ENCODE measurements at regions not wholly inside any gene's neighbourhood (a gene's known extent, or its start where the extent isn't known, plus 50 kb on each side); places are given as distances from the start of the nearest gene placed in this dataset.

DNA sequence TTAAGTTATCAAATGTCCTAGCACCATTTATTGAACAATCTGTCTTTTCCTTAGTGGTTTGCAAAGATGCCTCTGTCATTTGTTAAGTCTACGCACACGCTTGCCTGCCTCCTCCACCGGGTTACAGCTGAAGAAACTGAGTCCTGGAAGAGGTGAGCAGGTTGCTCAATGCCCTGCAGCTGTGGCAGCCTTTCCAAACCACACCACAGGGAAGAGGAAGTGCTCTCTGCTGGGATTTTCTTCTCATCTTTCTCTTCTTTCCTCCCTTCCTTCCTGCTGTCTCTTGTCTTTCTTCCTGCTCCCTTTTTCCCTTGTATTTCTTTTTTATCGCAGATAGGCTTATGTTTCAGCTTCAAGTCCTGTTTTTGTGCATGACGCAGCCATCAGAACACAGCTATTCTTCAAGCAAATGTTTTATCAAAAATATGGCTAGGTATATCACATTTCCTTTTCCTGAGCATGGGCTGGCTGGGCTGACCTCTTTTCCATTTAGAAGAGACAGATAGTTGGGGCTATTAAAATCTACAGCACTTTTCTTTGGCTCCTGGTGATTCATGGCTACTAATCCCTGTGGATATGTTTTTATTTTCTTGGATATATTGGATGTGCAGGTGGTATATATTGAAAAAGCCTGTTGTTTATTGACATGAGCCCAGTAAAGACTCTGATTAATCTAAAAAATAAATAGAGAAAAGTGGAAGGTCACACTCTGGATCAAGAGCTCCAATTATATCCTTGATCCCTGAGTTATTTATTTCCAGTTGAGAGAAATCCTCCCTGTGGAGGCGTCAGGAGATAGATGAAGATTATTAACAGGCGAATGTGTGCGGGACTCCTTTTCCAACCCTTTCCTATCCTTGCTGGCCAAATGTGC lies 214.6 kb downstream of the TSN start:
- no peak for DNase-seq

DNA sequence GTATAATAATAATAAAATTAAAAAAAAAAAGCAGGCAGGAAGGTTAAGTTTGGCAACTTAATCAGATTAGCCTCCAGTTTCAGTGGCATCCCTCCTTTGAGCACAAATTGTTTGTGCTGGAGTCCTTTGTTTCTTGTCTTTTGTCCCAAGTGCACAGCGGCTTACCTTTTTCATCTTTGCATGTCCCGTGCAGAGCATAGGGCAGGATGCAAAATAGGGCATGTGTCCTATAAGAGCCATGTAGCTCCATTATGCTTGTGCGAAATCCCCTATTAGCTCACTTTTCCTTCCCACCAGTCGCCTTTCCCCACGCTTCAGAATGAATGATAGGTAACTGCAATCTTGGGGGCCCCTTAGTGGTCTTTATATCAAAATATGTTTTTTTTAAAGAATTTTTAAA lies 216.8 kb downstream of the TSN start:
- DNase-seq = no peak

DNA sequence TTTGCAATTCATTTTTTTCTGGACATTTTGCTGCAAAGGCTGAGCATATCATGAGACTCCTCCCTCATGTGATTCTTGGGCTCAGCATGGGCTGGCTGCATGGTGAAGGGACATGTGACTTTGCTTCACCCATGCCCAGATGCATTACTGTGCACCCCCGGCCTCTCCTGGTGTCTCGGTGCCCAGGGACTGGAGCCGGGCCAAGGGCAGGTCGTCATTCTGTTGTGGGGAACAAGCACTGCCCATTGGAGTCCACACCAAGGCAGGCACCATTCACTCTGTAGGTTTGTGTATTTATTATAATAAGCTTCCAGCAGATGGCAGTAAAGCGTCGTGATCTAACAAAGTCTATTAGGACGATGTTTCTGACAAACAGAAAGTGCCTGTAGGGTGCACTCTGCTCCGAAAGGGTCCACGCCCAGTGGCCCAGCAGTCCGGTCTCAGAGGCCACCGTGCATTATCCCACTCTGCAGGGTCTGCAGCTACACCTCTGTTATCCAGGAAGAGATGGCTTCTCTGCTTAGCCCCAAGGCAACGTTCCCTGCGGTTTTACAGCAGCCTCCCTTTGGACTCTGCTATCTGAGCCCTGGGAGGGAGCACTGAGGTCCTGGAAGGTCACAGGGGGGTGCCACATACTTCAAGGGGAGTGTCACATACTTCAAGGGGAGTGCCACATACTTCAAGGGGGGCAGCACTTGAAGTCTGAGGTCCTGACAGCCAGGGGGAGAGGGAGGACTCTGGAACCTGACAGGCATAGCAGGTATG lies 219.6 kb downstream of the TSN start:
- DNase-seq = peak; percentile 69 to 70

DNA sequence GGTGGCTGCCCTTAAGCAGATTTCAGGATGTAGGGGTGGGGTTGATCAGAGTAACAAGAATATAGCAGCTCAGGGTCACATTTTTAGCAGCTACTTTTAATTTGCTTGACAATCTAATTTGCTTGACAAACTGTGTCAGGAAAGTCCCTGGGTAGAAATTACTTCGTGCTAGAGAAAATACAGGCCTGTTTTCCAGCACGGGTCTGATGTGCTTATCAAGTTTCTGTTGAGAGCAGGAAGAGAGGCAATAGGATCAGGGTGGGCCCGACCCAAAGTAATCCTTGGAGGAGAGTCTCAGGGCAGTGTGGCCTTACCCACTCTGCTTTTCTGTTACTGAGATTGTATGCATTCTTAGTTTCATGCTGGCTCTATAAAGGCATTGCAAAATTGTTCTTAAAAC lies 221.5 kb downstream of the TSN start:
- no peak for DNase-seq

DNA sequence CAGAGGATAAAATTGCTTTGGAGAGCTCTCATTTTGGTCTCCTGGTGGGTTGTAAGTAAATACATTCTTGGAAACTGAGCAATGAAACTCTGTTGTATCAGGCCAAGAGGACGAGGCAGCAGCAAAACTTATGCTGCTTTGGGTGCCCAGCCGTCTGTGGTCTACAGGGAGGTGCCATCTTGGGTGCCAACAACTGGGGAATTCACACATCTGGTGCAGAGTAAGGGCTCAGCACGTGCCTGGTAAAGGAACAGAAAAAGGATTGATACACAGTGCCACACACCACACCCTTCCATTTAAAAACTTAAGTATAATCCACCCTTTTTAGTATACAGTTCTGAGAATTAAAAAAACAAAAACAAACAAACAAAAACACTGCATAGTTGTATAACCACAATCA lies 221.9 kb downstream of the TSN start:
- no peak for DNase-seq

DNA sequence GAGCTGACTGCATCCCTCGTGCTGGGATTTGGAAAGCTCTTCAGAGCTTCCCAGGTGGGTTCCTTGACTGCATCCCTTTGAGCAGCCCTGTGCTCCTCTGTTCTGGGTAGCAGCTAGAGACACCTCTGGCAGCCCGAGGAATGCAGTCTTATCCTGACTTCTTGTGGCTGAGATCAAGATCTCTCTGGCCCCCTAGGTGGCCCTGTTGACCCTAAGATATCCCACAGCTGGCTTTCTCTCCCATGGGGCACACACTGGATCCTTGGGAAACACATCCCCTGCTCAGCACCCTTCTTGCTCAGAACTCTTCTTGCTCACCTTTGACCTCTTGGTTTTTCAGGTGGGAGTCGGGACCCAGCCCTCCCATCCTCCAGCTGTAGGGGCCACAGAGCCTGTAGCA lies 237.2 kb downstream of the TSN start:
- no peak for DNase-seq

DNA sequence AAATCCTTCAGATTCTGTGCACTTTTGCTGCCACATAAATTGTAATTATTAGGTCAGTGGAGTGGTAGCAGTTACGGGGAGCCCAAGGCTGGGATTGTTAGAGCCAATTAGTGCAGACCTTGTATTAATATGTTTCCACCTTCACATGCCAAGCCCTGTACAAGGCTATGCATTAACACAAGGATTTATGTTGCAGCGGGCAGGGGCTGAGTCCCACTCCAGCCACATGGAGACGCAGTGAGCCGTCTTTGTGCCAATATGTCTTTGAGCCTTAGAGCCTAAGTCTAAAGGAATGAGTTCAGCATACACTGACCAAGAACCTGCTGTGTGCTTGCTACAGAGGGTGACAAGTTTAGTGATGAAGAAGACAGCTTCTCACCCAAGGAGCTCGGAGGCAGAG lies 238.2 kb downstream of the TSN start:
- DNase-seq = no peak

DNA sequence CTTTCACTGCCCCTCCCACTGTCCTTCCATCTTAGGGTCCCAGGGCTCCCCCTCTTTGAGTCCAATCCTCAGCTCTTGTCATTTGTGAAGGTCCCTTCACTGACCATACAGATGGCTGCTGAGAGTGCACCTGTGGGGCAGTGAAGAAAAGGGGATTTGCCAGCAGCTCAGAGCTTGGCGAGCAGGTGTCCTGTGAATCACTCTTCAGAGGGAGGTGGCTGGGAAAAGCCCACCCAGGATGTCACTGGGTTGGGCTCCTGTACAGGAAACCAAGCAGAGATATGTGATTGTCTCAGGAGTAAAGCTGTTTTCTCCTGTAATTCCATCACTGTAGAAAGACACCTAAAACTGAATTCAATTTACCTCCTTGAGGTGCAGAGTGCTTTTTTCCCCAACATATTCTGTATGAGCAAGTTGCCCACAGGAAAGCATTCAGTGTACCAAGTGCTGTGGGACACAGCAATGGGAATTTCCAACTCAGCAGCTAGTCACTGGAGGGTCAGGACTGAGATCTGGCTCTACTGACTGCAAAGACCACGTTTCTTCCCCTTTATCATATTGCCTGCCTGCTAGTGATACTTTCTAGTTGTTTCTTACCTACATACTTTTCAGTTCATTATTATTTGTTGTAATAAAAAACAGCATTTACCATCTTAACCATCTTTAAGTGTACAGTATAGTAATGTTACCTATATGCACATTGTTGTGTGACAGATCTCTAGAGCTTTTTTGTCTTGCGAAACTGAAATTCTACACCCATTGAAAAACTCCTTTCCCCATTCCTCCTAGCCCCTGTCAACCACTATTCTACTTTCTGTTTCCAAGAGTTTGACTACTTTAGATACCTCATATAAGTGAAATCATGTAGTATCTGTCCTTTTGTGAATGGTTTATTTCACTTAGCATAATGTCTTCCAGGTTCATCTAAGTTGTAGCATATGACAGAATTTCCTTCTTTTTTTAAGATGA lies 239.1 kb downstream of the TSN start:
- no peak for DNase-seq

DNA sequence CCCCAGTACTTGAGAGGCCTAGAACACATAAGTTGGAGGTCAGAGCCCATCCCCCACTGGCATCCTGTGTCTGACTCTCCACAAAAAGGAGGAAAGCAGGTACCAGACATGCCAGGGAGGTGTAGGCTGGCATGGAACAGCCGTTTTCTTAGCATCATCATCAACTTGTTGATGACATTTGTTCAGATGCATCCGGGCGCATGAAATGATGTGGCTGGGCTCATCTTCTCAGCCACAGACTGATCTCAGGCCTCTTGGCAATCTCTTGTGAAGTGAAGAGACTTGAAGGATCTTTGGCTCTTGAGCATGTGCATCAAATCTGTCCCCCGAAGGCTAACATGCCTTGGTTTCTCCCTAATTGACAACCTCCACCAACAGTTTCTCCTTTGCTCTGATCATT lies 243.3 kb downstream of the TSN start:
- no peak for DNase-seq

DNA sequence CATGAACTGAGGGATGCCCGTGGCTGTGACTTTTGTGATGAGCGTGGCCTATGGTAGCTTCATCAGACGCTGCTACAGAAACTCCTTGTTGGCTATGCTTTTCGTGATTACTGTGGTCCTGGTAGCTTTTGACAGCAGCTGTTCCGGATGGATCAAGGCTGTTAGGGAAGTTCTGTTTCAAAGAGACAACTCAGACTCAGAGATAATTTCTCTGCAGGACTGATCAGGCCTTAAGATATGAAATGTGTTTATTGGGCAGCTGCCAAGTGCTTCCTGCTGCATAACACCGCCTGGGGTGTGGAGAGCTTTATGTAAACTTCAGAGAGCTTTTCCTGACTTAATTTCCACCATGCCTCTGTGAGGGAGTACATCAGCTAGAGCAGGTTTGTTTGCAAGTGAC lies 243.8 kb downstream of the TSN start:
- no peak for DNase-seq

DNA sequence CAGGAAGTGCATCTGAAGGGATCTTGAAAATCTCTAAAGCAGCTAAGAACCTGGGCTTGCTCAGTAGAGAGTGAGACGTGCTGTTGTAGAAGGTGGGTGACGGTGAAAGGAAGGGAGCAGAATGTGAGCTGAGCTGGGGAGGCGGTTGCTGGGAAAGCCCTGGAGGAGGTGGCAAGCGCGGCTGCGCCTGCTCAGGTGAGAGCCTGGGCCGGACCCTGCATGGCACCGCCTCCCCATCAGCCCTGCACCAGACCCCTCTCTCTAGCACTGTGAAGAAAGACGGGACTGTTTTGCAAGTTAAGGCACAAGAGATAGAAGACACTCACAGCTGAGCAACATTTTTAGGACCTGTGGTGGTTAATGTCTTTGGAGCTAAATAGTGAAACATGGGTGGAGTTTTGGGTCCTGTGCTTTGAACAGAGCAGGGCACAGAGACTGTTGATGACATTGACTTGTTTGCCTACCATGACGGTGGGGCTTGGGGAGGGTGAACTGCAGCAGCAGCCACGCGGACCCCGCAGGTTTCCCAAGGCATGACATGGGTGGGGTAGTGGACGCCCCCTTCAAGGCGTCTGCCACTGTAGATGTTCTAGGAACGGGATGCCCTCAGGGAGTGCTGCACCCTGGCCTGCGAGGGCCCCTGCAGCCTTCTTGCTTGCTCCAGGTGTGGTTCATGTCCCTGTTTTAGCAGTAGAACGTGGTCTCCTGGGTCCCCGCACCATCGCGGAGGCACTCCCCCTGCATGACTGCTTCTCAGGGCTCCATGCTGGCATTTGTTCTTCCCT lies 245.3 kb downstream of the TSN start:
- DNase-seq = no peak

DNA sequence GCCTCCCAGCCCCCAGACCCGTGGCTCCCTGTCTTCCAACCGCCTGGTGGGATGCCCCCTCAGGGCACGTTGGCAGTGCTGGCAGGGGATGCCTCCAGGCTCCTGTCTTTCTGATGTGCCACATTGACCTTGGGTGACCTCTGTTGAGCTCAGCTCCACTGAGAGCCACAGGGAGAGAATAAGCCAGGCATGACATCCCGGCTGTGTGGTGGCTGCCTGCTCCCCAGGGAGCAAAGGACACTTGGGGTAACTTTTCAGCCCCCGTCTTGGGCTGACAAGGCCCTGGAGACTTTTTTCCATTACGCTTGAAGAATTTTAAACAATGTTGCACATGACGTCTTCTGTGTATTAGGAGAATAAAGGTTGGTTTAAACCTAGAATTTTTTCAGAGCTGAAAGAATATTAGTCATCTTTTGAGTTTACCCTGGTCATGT lies 246.0 kb downstream of the TSN start:
- DNase-seq = no peak

DNA sequence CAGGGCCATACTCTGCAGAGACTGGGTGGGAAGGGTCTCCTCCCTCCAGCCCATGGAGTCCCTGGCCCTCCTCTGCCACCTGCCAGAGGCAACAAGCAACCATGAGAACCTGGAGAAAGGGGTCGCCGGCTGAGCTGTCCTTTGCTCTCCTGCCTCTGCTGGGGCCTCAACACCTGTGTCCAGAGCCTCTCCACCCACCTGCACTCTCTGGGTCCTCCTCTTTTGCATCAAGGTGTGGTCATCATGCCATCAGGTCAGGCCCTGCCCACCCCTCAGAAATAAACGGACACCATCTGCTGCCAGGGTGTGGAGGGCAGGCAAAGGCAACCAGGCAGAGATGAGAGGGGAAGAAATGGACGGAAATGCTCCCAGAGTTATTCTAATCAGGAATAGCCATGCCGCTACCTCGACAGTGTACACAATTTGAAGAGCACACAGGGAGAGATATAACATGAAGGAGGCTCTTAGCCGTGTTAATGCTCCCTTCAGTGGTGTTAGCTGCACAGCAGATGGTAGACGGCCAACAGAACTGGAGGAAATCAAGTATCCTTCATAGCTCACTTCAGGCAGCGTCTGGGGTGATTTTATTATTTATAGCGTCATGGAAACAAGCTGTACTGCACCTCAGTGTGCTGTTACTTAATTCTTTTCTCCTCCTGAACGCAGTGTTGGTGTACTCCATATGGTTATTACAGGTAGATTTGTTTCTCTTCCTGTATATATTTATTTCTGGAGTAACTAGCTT lies 247.9 kb downstream of the TSN start:
- DNase-seq = no peak

DNA sequence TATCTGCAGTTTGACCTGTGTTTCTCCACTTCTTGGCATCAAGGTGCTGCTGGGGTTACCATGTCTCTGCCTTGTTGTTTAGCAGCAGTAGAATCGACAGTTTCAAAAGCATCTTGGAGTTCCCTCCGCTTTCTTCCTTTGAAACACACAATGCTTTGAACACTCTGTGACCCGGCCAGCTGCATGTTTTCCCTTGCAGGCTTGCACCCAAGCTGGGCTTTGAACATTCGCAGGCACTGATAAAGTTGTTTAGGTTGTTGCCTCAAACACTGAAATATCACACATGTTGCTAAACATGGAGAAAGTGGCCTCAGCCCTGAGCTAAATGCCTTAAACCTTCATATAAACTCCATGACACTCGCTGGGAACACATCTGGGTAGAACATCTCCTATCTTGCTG lies 251.7 kb downstream of the TSN start:
- DNase-seq = no peak

DNA sequence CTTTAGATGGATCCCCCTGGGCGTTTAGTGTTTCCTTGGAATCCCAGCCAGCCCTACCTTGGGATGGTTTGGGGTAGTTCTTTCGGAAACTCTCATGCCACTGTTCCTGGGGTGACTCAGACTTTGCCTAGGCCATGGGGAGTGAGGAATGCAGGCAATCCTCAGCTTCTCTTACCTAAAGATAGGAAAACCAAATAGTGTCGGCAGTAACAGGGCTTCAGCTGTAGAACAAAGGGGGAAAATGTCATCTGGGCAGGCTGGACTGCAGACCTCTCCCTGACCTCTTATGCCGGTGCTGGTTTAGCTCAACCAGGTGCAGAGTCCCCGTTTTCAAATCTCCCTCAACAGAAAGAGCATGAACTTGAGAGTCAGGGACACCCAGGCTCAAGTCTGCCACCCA lies 252.1 kb downstream of the TSN start:
- DNase-seq = no peak

DNA sequence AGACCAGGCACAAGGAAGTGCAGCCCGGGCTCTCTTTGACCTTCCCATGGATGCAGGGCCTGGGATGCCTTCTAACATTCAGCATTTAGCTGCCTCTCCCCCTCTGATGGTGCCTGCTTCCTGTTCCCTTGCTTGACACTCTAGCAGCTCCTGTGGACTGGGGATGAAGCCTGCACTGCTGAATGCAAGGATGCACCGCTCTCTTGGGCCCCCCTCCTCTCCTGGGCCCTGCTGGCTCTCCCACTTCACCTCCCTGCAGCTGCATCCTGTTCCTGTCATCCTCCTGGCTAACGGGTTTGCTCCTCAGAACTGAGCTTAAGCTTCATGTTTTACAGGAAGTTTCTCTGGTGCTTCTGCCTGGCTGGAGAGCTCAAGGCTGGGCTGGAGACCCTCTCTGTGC lies 254.1 kb downstream of the TSN start:
- no peak for DNase-seq

DNA sequence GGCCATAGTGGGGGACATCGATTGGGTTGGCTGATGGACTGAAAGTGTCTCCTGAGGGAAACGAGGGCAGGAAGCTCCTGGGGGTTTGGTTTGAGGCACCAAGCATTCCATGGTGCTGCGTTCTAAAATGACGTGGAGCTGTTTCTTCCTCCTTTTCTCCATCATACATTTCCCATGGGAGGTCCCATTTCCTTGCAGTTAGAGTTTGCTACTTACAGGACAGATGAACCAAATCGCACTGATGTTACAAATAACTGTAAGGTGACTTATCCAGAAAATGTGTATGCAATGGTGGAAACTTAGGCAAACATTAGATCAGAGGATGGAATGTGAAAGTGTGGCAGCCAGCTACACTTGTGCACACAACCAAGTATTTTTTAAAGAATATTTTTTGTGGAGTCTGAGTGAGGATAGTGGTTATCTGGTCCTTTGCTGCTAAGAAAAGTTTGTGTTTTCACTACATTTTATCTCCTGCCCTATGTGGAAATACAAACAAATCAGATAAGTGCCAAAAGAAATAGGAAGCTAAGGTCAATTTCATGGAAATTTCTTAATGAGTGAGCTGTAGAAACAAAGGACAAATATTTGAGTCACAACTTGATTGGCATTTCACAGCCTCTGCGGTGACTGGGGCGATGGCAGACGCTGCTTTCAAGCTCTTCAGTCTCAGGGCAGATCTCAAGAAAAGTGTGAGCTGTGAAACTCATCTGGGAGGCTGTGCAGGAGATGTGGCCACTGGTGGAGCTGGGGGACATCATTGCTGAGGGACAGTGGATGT lies 256.2 kb downstream of the TSN start:
- no peak for DNase-seq

DNA sequence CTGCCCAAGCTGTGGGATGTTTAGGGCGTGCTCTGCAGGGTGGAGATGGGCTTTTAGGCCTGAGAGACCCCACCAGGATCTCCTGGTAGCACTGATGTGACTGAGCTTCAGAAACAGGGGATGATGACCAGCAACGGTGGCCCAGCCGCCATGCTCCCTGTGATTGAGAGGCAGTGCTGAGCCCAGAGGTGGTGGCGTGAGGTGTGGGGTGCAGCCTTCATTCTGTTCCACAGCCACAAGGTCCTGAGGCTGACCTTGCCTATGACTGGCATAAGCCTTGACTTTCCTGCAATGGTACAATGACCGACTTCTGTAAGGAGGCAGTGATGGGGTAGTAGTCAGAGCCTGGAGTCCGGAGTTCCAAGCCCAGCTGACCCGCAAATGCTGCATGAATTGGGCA lies 263.3 kb downstream of the TSN start:
- no peak for DNase-seq

DNA sequence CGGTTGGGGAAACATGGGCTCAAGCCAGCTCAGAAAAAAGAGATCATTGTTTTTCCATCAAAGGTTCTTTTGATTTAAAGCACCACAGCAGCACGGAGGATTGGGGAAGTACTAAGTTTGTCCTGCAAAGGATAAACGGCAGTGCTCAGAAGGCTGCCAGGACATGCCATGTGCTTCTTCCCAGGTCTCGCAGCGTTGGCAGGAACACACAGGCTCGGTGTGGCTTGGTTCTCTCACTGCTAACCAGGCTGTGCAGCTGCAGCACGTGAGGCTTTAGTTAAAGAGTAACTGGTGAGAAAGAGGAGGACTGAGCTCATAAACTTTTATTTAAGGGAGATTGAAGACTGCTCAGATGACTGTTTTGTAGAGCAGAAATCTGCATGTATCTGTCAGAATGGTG lies 264.3 kb downstream of the TSN start:
- DNase-seq = no peak

DNA sequence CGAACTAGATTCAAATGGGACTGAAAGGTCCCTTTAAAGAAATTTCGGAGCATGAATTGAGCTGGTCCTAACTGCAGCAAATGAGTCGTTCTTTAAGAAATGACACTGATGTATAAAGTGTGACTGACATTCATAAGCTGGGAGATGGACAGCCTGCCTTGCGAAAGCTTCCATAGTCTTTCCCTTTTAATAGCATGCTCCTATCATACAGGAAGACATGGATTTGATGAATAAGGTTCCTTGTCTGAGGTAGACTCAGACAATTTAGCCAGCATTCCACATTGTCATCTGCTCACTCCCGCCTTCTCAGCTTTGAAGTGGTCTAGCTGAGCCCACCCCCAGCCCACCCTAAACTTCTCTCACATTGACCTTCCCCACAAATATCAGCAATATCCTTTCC lies 264.9 kb downstream of the TSN start:
- DNase-seq = no peak

DNA sequence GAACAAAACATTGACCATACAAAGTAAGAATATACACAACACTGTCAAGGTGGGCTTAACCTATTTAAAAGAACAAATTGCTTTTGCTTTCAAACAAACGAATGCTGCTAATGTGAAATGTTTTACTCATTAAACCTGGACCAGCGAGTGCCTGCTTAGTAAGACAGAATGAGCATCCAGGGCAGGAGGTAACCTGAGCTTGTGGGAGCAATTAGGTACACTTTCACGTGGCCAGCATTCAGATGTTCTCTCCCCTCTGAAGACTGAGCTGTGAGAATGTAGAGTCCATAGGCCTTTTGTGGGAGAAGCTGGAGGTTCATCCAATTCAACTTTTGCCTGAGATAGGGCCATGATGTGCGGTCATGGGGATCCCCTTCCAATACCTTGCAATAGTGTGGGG lies 266.5 kb downstream of the TSN start:
- DNase-seq = no peak

All from AML-193 (cell line).